ENCODE measurements at regions not wholly inside any gene's neighbourhood (a gene's known extent, or its start where the extent isn't known, plus 50 kb on each side); places are given as distances from the start of the nearest gene placed in this dataset.

DNA sequence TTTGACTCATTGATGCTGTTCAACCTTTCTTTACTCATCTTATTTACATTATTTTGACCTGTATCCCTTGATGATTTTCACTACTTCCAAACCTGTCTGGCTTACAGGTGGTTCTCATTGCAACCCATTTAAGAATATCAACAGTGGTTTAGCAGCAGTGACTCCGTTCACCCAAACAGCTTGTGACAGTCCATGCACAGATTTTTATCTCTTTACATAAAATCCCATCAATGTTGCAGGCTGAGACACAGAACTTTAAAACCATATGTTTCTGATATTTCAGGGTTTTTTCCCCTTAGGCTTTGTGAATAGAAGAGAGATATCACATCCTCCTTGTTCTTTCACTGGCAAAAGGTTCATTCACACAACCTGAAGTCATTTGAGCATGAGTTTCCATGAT is 149.1 kb upstream of the CDIN1 start:
- TF ChIP-seq CTCF (IDR thresholded peaks at IDR 0.05 in 4 of 5, conservative IDR thresholded peaks at IDR 0.05 in 1 of 5) (no peak), POLR2A (IDR thresholded peaks at IDR 0.05) (no peak)
